Calu3 (cell line): ENCODE measurements at regions not wholly inside any gene's neighbourhood (a gene's known extent, or its start where the extent isn't known, plus 50 kb on each side); places are given as distances from the start of the nearest gene placed in this dataset.

ENCODE experiments used
- BruUV-seq: library from RNA; stranded (reverse); fragments of 400-500 nt; replicated peaks from 2 replicates; lab custom pipeline; 2021; lab: Mats Ljungman, UMichigan
- CTCF ChIA-PET: fragments of 300-600 bp; sonication (Branson Sonifier 250); formaldehyde crosslinking; loops from one replicate; lab custom pipeline; 2022; ENCODE audit warnings: antibody characterized with exemption; lab: Charles Lee
- DNase-seq: peaks from one replicate; pipeline ENCODE4 v3.0.0; 2022
- H3K27ac Mint-ChIP-seq: one replicate; pipeline ENCODE4 v1.8.0; 2022; ENCODE audit warnings: mixed read lengths; ENCODE audit not compliant: unreplicated experiment
- H3K27me3 Mint-ChIP-seq: one replicate; pipeline ENCODE4 v1.8.0; 2022; ENCODE audit warnings: mixed read lengths; ENCODE audit not compliant: unreplicated experiment
- H3K36me3 Mint-ChIP-seq: one replicate; pipeline ENCODE4 v1.8.0; 2022; ENCODE audit warnings: mild to moderate bottlenecking, moderate library complexity, mixed read lengths; ENCODE audit not compliant: insufficient read depth, unreplicated experiment
- H3K4me1 Mint-ChIP-seq: one replicate; pipeline ENCODE4 v1.8.0; 2022; ENCODE audit warnings: mild to moderate bottlenecking, low read depth, mixed read lengths; ENCODE audit not compliant: unreplicated experiment
- H3K4me3 Mint-ChIP-seq: one replicate; pipeline ENCODE4 v1.8.0; 2022; ENCODE audit warnings: mild to moderate bottlenecking, low read depth, moderate library complexity, mixed read lengths; ENCODE audit not compliant: unreplicated experiment
- H3K9me3 Mint-ChIP-seq: one replicate; pipeline ENCODE4 v1.8.0; 2022; ENCODE audit warnings: low read depth, mixed read lengths; ENCODE audit not compliant: unreplicated experiment
- intact Hi-C: fragments of 100-400 bp; cut with micrococcal nuclease; formaldehyde crosslinking; loops from one replicate; pipeline ENCODE4 v1.10.0; 2022; ENCODE audit not compliant: unreplicated experiment
- TF ChIP-seq, protein P1 (sequence below): fragments of 200-600 bp; IDR thresholded peaks from one replicate; pipeline ENCODE4 v1.8.0; 2022; ENCODE audit warnings: antibody characterized with exemption; ENCODE audit not compliant: unreplicated experiment

DNA sequence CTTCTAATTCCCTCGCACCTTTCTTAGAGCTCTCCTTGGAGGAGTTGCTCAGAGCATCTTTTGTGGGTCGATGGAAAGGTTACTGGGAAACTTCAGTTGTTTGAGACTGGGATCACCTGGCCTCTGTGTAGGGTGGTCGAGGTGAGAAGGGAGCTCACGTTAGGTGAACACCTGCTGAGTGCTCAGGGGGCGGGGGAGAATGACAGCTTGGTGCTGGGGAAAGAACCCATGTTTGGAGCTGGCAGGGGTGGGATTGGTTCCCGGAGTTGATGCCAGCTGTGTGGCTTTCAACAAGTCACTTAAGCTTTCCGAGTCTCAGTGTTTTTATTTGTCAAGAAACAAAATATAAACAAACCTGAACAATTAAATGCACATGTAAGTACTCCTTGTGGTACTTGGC, 122.3 kb downstream of the GLI2 start:
- H3K27ac Mint-ChIP-seq: no peak overlapping the region
- no peaks in the 10 kb centered on the region for H3K9me3 Mint-ChIP-seq
- CTCF ChIA-PET: interaction anchor here (0.6 to 0.7 kb wide), 3 partner anchors 163 to 656 kb away, joined by 3 to 9 read pairs (median 4); no protein-coding TSS in a partner anchor
- H3K4me1 Mint-ChIP-seq: no peaks in the 10 kb centered on the region
- no peaks in the 10 kb centered on the region for H3K27me3 Mint-ChIP-seq
- no peaks in the 10 kb centered on the region for H3K36me3 Mint-ChIP-seq
- intact Hi-C loops: no loop called here
- TF ChIP-seq, protein P1, sequence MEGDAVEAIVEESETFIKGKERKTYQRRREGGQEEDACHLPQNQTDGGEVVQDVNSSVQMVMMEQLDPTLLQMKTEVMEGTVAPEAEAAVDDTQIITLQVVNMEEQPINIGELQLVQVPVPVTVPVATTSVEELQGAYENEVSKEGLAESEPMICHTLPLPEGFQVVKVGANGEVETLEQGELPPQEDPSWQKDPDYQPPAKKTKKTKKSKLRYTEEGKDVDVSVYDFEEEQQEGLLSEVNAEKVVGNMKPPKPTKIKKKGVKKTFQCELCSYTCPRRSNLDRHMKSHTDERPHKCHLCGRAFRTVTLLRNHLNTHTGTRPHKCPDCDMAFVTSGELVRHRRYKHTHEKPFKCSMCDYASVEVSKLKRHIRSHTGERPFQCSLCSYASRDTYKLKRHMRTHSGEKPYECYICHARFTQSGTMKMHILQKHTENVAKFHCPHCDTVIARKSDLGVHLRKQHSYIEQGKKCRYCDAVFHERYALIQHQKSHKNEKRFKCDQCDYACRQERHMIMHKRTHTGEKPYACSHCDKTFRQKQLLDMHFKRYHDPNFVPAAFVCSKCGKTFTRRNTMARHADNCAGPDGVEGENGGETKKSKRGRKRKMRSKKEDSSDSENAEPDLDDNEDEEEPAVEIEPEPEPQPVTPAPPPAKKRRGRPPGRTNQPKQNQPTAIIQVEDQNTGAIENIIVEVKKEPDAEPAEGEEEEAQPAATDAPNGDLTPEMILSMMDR: no peak
- no peak for DNase-seq
- H3K4me3 Mint-ChIP-seq: no peak overlapping the region
- no TSS peak for BruUV-seq

DNA sequence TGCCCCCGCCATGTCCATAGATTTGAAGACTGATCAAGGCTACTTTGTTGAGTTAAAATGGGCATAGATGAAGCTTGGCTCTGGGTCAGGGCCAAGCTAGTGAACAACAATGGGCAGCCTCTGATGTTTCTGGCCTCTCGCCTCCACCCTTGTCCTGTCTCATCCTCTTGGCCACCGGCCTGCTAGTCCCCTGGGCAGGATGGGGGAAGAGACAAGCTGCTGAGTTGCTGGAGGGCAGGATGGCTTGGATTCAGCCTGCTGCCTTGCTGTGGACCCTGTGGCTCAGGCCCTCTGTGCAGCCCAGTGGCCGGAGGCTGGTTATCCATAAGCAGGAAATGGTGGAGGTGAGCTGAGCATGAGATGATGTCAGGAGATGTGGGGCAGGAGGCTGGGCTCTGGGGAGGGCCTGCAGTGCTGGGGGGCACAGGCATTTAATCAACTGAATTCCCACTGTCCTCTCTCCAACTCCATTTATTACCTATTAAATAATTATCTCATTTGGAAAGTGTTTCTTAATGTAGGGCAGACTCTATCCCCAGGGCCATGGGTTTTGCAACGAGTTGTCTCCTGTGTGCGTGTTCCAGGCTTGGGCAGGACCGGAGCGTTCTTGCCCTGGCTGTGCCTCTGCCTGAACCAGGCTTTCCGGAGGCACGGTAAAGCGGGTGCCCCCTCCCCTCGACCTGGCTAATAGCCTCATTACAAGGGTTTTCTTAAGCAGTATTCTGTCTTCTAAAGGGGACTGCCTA, 122.9 kb downstream of the GLI2 start:
- CTCF ChIA-PET: interaction anchor here (0.7 kb wide), 1 partner anchor 20 kb away, joined by 9 read pairs; no protein-coding TSS in a partner anchor
- TF ChIP-seq, protein P1: no peak
- no TSS peak for BruUV-seq
- no peak for DNase-seq
- no peak overlapping the region for H3K27ac Mint-ChIP-seq
- no peak overlapping the region for H3K4me3 Mint-ChIP-seq
- intact Hi-C loops: no loop called here
- no peaks in the 10 kb centered on the region for H3K9me3 Mint-ChIP-seq
- H3K27me3 Mint-ChIP-seq: no peaks in the 10 kb centered on the region
- peaks cover 3% of the 10 kb centered on the region for H3K4me1 Mint-ChIP-seq
- H3K36me3 Mint-ChIP-seq: no peaks in the 10 kb centered on the region

DNA sequence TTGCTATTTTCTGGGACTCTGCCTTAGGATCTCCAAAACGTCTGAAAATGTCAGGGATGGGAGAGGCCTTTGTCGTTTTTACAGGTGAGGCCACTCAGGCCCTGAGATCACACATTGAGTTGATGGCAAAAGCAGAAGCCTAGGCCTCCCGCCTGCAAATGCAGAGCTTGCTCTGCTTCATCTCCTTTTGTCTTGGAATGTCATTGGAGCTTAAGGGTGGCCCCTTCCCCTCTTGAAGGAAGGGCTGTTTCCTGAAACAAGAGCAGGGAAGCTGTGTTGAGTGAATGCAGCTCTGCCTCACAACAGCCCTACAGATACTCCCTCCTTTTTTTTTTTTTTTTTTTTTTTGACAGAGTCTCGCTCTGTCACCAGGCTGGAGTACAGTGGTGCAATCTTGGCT, 123.5 kb downstream of the GLI2 start:
- CTCF ChIA-PET: interaction anchor here (0.7 kb wide), 1 partner anchor 21 kb away, joined by 9 read pairs; no protein-coding TSS in a partner anchor
- BruUV-seq: no TSS peak
- intact Hi-C loops: no loop called here
- no peak for DNase-seq
- H3K4me3 Mint-ChIP-seq: no peak overlapping the region
- TF ChIP-seq, protein P1: no peak
- no peak overlapping the region for H3K27ac Mint-ChIP-seq
- peaks cover 9% of the 10 kb centered on the region for H3K4me1 Mint-ChIP-seq
- no peaks in the 10 kb centered on the region for H3K9me3 Mint-ChIP-seq
- H3K36me3 Mint-ChIP-seq: no peaks in the 10 kb centered on the region
- H3K27me3 Mint-ChIP-seq: no peaks in the 10 kb centered on the region

DNA sequence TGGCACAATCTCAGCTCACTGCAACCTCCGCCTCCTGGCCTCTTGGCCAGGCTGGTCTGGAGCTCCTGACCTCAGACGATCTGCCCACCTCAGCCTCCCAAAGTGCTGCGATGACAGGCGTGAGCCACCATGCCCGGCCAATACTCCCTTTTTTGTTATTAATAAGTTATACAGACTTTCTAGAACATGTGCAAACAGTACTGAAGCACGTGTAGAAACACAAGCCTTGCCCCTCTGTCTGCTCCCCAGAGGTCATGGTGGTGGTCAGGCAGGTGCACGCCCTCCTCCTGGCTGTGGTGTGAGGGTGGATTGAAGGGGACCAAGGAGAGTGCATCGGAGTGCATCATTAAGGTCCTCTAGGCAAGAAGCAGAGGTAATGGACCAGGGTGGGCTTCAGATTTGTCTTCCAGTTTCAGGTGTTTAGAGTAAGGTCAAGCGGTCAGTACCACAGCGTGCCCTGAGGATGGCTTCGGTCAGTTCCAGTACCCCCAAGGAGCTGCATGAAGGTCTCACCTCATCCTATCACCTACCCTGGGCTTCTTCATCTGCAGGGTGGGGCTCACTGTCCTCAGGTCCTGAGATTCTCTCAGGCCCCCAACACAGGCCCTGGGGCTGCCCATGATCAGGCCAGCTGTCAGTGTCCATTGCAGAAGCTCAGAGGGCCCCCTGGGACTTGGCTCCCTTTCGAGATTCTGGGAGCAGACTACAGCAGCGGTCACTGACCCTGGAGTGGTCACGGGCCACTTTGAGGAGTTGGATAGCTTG, 124.3 kb downstream of the GLI2 start:
- Mint-ChIP-seq H3K4me1 (peaks cover 10% of the 10 kb centered on the region), H3K4me3 (no peak overlapping the region), H3K27ac (no peak overlapping the region), H3K27me3 (no peaks in the 10 kb centered on the region), H3K36me3 (no peaks in the 10 kb centered on the region), H3K9me3 (no peaks in the 10 kb centered on the region)
- BruUV-seq: no TSS peak
- CTCF ChIA-PET: no interaction called here
- intact Hi-C loops: no loop called here
- DNase-seq: no peak
- TF ChIP-seq, protein P1: no peak
